Activated B cell treated with CpG ODN at 0.5 μM for 24 hours (primary cell): ENCODE measurements at regions not wholly inside any gene's neighbourhood (a gene's known extent, or its start where the extent isn't known, plus 50 kb on each side); places are given as distances from the start of the nearest gene placed in this dataset.

Source experiments
- ATAC-seq: fragments of 200-7000 bp; cut with Tn5 transposase; one replicate; pipeline ENCODE4 v1.10.0; 2021; ENCODE audit warnings: low read depth, mild to moderate bottlenecking, moderate library complexity
- CTCF ChIA-PET: fragments of 350-600 bp; sonication (Branson Sonifier 250); formaldehyde crosslinking; loops from one replicate; lab custom pipeline; 2021; ENCODE audit warnings: antibody characterized with exemption; lab: Charles Lee
- POLR2A ChIA-PET: fragments of 350-600 bp; sonication (Branson Sonifier 250); formaldehyde crosslinking; loops from one replicate; lab custom pipeline; 2021; ENCODE audit warnings: antibody characterized with exemption; lab: Charles Lee
- DNase-seq: peaks from one replicate; pipeline ENCODE4 v3.0.0; 2022
- H3K27ac Mint-ChIP-seq: one replicate; pipeline ENCODE4 v1.8.0; 2020; ENCODE audit warnings: mixed read lengths
- H3K27me3 Mint-ChIP-seq: one replicate; pipeline ENCODE4 v1.8.0; 2021; ENCODE audit warnings: mixed read lengths
- H3K36me3 Mint-ChIP-seq: one replicate; pipeline ENCODE4 v1.8.0; 2021; ENCODE audit warnings: low read depth, mixed read lengths
- H3K4me1 Mint-ChIP-seq: one replicate; pipeline ENCODE4 v1.8.0; 2021; ENCODE audit warnings: mixed read lengths
- H3K4me3 Mint-ChIP-seq: one replicate; pipeline ENCODE4 v1.8.0; 2020; ENCODE audit warnings: mild to moderate bottlenecking, mixed read lengths
- H3K9me3 Mint-ChIP-seq: one replicate; pipeline ENCODE4 v1.8.0; 2020; ENCODE audit warnings: mixed read lengths
- intact Hi-C: fragments of 100-400 bp; cut with micrococcal nuclease; formaldehyde crosslinking; loops from one replicate; pipeline ENCODE4 v1.15.1; 2024
- TF ChIP-seq, protein P1 (sequence below): fragments of 200-600 bp; IDR thresholded peaks from one replicate; pipeline ENCODE4 v1.8.0; 2022; ENCODE audit warnings: antibody characterized with exemption, mild to moderate bottlenecking

DNA sequence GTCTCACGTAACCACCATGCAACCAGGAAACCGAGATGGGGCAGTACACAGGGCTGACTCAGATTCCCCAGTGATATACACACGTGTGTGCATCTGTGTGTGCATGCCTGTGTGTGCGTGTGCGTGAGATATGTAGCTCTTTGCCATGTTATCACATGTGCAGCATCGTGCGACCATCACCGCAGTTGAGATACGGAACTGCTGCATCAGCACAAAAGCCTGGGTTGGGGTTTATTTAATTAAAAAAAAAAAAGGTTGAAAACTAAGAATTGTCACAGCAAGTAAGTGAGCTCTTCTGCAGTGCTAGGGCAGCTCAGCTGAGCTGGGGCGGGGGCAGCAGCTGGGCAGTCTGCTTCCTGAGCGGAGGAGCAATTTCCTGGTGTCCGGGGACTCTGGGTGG lies 152.5 kb downstream of the RBFOX3 start:
- ChIA-PET CTCF (no interaction called here), POLR2A (no interaction called here)
- DNase-seq (no peak), ATAC-seq (no peak)
- Mint-ChIP-seq H3K27ac (no peak overlapping the region), H3K4me1 (no peaks in the 10 kb centered on the region), H3K27me3 (peaks cover 14% of the 10 kb centered on the region), H3K4me3 (no peak overlapping the region), H3K36me3 (no peaks in the 10 kb centered on the region), H3K9me3 (no peaks in the 10 kb centered on the region)
- TF ChIP-seq, protein P1, sequence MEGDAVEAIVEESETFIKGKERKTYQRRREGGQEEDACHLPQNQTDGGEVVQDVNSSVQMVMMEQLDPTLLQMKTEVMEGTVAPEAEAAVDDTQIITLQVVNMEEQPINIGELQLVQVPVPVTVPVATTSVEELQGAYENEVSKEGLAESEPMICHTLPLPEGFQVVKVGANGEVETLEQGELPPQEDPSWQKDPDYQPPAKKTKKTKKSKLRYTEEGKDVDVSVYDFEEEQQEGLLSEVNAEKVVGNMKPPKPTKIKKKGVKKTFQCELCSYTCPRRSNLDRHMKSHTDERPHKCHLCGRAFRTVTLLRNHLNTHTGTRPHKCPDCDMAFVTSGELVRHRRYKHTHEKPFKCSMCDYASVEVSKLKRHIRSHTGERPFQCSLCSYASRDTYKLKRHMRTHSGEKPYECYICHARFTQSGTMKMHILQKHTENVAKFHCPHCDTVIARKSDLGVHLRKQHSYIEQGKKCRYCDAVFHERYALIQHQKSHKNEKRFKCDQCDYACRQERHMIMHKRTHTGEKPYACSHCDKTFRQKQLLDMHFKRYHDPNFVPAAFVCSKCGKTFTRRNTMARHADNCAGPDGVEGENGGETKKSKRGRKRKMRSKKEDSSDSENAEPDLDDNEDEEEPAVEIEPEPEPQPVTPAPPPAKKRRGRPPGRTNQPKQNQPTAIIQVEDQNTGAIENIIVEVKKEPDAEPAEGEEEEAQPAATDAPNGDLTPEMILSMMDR: no peak
- intact Hi-C loops: no loop called here

DNA sequence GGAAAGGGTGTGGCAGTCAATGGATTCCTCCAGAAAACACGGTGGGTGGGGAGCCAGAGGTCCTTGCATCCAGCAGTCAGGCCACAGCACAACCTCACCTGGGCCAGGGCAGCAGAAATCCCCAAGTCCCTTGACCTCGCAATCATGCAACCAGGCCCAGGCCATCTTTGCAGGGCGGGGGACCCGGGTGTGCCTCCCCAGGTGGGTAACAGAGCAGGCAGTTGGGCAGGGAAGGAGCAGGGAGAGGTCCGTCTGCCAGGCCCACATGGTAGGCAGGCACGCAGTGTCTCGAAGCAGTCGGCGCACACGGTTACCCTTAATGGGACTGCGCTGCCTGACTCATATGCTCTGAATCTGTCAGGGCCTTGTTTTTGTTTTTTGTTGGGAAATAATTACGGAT lies 153.0 kb downstream of the RBFOX3 start:
- H3K27me3 Mint-ChIP-seq: peaks cover 14% of the 10 kb centered on the region
- H3K36me3 Mint-ChIP-seq: no peaks in the 10 kb centered on the region
- ChIA-PET POLR2A (no interaction called here), CTCF (no interaction called here)
- no peaks in the 10 kb centered on the region for H3K4me1 Mint-ChIP-seq
- H3K27ac Mint-ChIP-seq: no peak overlapping the region
- DNase-seq (no peak), ATAC-seq (no peak)
- intact Hi-C loops: no loop called here
- H3K4me3 Mint-ChIP-seq: no peak overlapping the region
- no peaks in the 10 kb centered on the region for H3K9me3 Mint-ChIP-seq
- TF ChIP-seq, protein P1: no peak

DNA sequence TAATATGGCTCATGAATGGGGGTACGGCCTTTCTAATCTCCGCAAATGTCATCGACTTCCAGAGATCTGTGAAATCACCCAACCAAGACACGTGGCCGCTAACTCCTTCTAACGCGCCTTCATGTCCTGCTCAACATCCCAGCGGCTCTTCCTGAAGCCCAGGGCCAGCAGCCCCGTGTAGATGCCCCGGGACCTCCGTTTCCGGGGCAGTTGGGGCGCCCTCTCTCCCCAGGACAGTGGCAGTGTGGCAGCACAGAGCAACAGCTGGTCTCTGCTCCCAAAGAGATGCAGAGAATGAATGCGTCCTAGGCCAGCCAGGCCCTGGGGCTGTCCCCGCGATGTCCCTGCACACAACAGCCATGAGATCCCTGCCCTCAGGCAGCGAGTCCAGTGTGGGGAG lies 153.5 kb downstream of the RBFOX3 start:
- no peak for DNase-seq
- CTCF ChIA-PET: no interaction called here
- Mint-ChIP-seq H3K36me3 (no peaks in the 10 kb centered on the region), H3K9me3 (no peaks in the 10 kb centered on the region), H3K27ac (no peak overlapping the region), H3K27me3 (peaks cover 14% of the 10 kb centered on the region), H3K4me3 (no peak overlapping the region), H3K4me1 (no peaks in the 10 kb centered on the region)
- intact Hi-C loops: no loop called here
- POLR2A ChIA-PET: no interaction called here
- TF ChIP-seq, protein P1: no peak
- ATAC-seq: no peak

DNA sequence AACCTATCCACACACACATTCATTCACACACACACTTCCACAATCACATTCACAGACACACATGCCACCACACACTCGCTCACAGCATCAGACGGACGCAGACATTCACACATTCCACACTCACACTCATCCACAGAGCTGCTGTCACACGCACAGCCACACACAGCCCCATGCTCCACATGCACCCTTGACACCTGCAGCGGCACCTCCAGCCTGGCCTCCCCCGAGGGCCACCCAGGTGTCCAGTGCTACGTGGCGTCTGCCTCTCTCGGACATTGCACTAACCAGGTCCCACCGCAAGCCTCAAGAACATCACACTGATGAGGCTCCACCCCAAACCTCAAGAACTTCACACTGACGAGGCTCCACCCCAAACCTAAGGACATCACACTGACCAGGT lies 155.2 kb downstream of the RBFOX3 start:
- CTCF ChIA-PET: no interaction called here
- ATAC-seq: no peak
- Mint-ChIP-seq H3K4me1 (no peaks in the 10 kb centered on the region), H3K9me3 (no peaks in the 10 kb centered on the region), H3K36me3 (no peaks in the 10 kb centered on the region), H3K27ac (no peak overlapping the region), H3K27me3 (peaks cover 17% of the 10 kb centered on the region), H3K4me3 (no peak overlapping the region)
- intact Hi-C loops: no loop called here
- TF ChIP-seq, protein P1: no peak
- no peak for DNase-seq
- POLR2A ChIA-PET: no interaction called here

DNA sequence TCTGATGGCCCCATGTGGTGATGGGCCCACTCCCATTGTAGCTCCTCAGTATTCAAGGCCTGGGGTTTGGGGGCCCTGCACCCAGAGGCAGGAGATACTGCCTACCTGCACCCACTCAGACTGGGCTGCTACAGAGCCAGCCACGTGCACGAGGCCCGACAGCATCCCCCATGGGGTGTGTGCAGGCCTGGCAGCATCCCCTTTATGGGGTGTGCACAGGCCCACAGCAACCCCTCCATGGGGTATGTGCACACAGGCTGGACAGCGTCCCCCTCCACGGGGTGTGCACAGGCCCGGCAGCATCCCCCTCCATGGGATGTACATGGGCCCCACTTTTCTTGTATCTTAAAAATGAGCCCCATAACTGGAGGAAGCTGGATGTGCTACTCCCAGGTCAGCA lies 156.0 kb downstream of the RBFOX3 start:
- no peak overlapping the region for H3K4me3 Mint-ChIP-seq
- peaks cover 12% of the 10 kb centered on the region for H3K27me3 Mint-ChIP-seq
- TF ChIP-seq, protein P1: no peak
- H3K36me3 Mint-ChIP-seq: no peaks in the 10 kb centered on the region
- H3K9me3 Mint-ChIP-seq: no peaks in the 10 kb centered on the region
- no peaks in the 10 kb centered on the region for H3K4me1 Mint-ChIP-seq
- POLR2A ChIA-PET: no interaction called here
- DNase-seq (no peak), ATAC-seq (no peak)
- intact Hi-C loops: no loop called here
- CTCF ChIA-PET: no interaction called here
- H3K27ac Mint-ChIP-seq: no peak overlapping the region
